ENCODE measurements at regions not wholly inside any gene's neighbourhood (a gene's known extent, or its start where the extent isn't known, plus 50 kb on each side); places are given as distances from the start of the nearest gene placed in this dataset.
"Not testable (repeated sequence)": the region's sequence is repeated elsewhere in the genome, so short reads cannot be mapped to it uniquely, and the experiment has no call there.

DNA sequence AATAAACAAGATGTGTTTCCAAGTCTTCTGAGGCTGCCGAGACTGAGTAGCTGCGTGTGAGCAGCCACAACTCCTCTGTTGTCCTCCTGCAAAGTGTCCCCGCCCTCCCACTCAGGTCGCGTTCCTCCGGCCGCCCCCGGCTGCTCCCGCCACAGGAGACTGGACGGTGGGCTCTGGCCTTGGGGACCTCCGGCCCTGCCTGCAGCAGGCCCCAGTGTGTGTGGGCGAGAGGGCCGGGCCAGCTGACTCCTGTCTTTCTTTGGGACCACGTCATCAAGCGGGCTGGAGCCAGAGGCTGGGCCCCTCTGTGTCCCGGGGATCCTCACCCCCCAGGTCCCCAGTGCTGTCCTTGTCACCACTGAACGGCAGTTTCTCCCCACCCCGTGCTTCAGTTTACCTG is 175.3 kb downstream of the NPIPB11 start:
- peak in 1 of 2 donors; percentile 4 for DNase-seq (ENCODE audit: low spot score in 2 of 2)
- no peaks in the 10 kb centered on the region for H3K27me3 ChIP-seq
- TF ChIP-seq EP300 (IDR thresholded peaks at IDR 0.05) (peak in 1 of 2 donors; percentile 52), POLR2A (IDR thresholded peaks at IDR 0.05) (no peak)
- TF ChIP-seq, protein P1, sequence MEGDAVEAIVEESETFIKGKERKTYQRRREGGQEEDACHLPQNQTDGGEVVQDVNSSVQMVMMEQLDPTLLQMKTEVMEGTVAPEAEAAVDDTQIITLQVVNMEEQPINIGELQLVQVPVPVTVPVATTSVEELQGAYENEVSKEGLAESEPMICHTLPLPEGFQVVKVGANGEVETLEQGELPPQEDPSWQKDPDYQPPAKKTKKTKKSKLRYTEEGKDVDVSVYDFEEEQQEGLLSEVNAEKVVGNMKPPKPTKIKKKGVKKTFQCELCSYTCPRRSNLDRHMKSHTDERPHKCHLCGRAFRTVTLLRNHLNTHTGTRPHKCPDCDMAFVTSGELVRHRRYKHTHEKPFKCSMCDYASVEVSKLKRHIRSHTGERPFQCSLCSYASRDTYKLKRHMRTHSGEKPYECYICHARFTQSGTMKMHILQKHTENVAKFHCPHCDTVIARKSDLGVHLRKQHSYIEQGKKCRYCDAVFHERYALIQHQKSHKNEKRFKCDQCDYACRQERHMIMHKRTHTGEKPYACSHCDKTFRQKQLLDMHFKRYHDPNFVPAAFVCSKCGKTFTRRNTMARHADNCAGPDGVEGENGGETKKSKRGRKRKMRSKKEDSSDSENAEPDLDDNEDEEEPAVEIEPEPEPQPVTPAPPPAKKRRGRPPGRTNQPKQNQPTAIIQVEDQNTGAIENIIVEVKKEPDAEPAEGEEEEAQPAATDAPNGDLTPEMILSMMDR (IDR thresholded peaks at IDR 0.05), result no peak
- H3K9me3 ChIP-seq, result no peaks in the 10 kb centered on the region
- H3K4me3 ChIP-seq, result no peak overlapping the region
- 50 to 55% methylated on average over 14 to 15 of the region's 18 CpGs for WGBS, 2 donors
- H3K27ac ChIP-seq, result peak overlapping the region; percentile 8 to 86 (median 44)
- H3K4me1 ChIP-seq, result peaks cover 0 to 23% (median 3%) of the 10 kb centered on the region in 4 donors
- H3K36me3 ChIP-seq, result no peaks in the 10 kb centered on the region

DNA sequence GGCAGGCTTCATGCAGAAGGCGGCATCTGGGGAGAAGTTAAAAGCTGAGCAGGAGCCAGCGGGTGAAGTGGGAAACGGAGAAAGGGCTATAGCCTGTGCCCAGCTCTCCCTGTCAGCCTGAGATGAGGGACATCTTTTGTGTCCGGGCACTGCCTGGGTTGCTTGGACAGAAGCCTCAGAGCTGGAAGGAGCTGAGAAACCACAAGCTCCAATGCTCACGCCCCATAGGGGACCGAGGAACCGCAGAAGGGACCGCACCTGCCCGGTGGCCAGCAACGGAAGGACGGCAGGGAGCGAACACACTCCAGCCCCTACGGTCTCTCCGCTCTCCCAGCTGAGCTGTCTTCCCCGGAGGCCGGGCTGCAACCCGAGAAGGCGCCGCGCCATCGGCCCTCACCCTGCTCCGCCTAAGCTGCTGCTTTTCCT is 175.8 kb downstream of the NPIPB11 start:
- peaks cover 0 to 23% (median 3%) of the 10 kb centered on the region in 4 donors for H3K4me1 ChIP-seq
- peak overlapping the region; percentile 8 to 86 (median 62) for H3K27ac ChIP-seq
- 48 to 60% methylated on average over 14 to 21 of the region's 22 CpGs for WGBS, 2 donors
- H3K27me3 ChIP-seq, result no peaks in the 10 kb centered on the region
- TF ChIP-seq EP300 (IDR thresholded peaks at IDR 0.05), result no peak
- TF ChIP-seq, protein P1 (IDR thresholded peaks at IDR 0.05), result no peak
- no peak for TF ChIP-seq POLR2A (IDR thresholded peaks at IDR 0.05)
- H3K9me3 ChIP-seq, result no peaks in the 10 kb centered on the region
- no peak overlapping the region for H3K4me3 ChIP-seq
- peak in 1 of 2 donors; percentile 3 for DNase-seq (ENCODE audit: low spot score in 2 of 2)
- H3K36me3 ChIP-seq, result no peaks in the 10 kb centered on the region

- H3K4me1 ChIP-seq, result peaks cover 0 to 23% (median 3%) of the 10 kb centered on the region in 4 donors
- not testable (repeated sequence) for H3K27me3 ChIP-seq; DNase-seq (ENCODE audit: low spot score in 2 of 2); H3K36me3 ChIP-seq; H3K4me3 ChIP-seq; H3K9me3 ChIP-seq
- H3K27ac ChIP-seq, result peak overlapping the region; percentile 8 to 86 (median 62)
- WGBS, 2 donors, result 72 to 74% methylated on average over 13 to 20 of the region's 21 CpGs
Observed at GRCh38 chr16:29230006-29230668, 176.4 kb downstream of the NPIPB11 start.

DNA sequence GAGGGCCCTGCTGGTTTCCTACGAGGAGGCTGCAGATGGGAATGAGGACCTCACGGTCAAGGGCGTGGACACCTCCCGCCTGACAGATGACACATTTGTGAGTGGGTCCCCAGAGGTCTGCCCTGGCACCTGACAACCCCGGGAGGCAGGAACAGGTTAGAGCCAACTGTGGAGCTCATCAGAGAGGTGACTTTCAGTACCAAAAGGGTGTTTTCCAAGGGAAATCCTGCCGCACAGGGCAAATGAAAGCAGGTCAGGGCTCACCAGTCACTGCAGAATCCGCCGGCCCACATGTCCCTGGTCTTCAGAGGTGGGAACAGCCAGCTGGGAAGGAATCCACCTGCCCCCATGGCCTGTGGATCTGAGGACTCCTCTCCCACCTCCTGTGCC is 176.9 kb downstream of the NPIPB11 start:
- not testable (repeated sequence) for H3K9me3 ChIP-seq; DNase-seq (ENCODE audit: low spot score in 2 of 2); H3K4me3 ChIP-seq; H3K36me3 ChIP-seq; H3K27me3 ChIP-seq
- H3K4me1 ChIP-seq, result peaks cover 0 to 23% (median 3%) of the 10 kb centered on the region in 4 donors
- 81 to 85% methylated on average over 7 to 8 of the region's 8 CpGs for WGBS, 2 donors
- H3K27ac ChIP-seq, result peak overlapping the region in 1 of 4 donors; percentile 86

DNA sequence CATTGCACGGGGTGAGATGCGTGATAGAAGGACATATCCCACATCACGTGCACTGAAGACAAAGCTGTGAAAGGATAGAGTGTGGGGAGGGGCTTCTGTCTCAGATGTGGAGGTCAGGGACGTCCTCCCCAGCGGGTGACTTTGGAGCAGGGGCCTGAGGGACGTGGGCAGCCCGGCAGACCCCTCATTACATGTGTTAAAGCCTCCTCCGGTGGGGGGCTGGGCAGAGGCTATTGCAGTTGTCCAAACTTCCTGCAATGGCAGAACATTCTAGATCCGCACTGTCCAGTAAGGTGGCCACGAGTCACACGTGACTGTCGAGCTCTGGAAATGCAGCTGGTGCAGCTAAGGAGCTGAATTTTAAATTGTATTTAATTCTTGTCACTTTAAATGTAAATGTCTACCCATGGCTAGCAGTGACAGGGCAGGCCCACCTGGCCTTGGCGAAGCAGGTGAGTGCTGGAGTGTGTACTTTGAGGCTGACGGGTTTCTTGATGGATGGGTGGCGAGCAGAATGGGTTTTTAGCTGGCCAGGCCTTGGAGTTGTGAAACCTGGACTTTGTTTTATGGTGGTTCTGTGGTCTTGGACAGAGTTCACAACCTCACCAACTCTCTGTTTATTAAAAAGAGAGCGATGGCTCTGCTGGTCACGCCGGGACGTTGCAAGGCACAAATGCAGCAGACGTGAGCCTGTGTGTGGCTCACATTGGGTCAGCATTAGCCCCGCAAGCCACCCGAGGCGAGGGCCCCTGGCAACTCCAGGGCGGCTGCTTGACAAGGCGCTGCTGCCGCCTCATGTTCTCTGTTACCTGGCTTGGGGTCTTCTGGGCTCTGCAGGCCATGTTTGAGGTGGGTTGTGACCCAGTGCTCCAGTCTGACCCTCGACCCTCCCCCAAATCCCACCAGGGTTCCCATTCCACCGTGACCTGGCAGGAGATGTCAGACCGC is 177.6 kb downstream of the NPIPB11 start:
- not testable (repeated sequence) for DNase-seq (ENCODE audit: low spot score in 2 of 2); H3K4me3 ChIP-seq; H3K27me3 ChIP-seq; H3K9me3 ChIP-seq; H3K36me3 ChIP-seq
- Histone ChIP-seq H3K4me1 (peaks cover 0 to 23% (median 3%) of the 10 kb centered on the region in 4 donors), H3K27ac (peak overlapping the region in 1 of 4 donors; percentile 86)
- WGBS, 2 donors, result 85 to 91% methylated on average over 14 to 17 of the region's 29 CpGs

DNA sequence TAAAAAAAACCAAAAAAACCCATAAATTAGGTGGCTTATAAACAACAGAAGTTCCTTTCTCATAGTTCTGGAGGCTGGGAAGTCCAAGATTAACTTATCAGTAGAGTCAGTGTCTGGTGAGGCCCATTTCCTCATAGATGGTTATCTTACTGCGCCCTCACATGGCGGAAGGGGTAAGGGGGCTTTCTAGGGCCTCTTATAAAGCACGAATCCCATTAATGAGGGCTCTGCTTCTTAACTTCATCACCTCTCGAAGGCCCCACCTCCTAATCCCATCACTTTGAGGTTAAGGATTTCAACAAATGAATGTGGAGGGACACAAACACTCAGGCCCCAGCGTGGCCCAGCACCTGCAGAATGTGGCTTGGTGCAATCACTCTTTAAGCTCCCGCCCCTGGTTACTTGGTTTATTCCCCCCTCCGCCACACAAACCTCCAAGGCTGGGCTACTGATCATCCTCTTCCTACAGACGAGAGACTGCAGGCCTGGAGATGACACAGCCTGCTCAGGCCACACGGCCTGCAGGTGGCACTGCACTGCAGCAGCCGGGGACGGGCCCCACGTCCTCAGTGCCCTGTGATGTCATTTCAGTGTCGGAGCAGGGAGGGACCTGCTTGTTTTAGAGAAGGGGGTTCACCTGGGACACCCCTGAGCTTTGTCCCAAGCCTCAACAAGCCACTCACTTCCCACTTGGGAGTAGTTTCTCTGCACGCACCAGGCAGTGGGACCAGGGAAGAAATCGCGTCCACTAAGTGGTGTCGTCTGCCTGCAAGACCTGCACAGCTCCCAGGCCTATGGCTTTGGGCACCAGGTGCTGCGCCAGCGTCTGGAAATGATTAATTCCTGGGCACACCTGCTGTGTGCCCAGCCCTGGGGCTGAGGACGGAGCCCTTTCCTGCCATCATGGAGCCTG is 178.5 kb downstream of the NPIPB11 start:
- peaks cover 0 to 23% (median 3%) of the 10 kb centered on the region in 4 donors for H3K4me1 ChIP-seq
- WGBS, 2 donors, result 71 to 82% methylated on average over 8 of the region's 20 CpGs
- TF ChIP-seq, protein P1 (IDR thresholded peaks at IDR 0.05), result peak; percentile 34 to 51 (median 44)
- peak in 1 of 2 donors; percentile 43 for DNase-seq (ENCODE audit: low spot score in 2 of 2)
- not testable (repeated sequence) for H3K9me3 ChIP-seq, H3K27me3 ChIP-seq, H3K36me3 ChIP-seq, H3K27ac ChIP-seq, H3K4me3 ChIP-seq

Data from tibial nerve (tissue), 4 donors.